Sigmoid colon (tissue), 4 donors: ENCODE measurements at regions not wholly inside any gene's neighbourhood (a gene's known extent, or its start where the extent isn't known, plus 50 kb on each side); places are given as distances from the start of the nearest gene placed in this dataset.

Source experiments
- CTCF ChIP-seq, 4 experiments: fragments of 450-650 bp in 3 of 4; fragments of 200-600 bp in 1 of 4; IDR thresholded peaks; one replicate each; pipeline ENCODE4 v1.5.1; 2016 to 2019; ENCODE audit warnings: antibody characterized with exemption in 4 of 4, mild to moderate bottlenecking in 3 of 4, moderate library complexity in 2 of 4
- EP300 ChIP-seq, 4 donors: sonication (generic); formaldehyde crosslinking; IDR thresholded peaks; one replicate each; pipeline ENCODE4 v1.6.1; 2017; ENCODE audit warnings: antibody characterized with exemption in 4 of 4
- POLR2A ChIP-seq, 2 donors: fragments of 450-650 bp; IDR thresholded peaks; one replicate each; pipeline ENCODE4 v1.6.1; 2016; ENCODE audit warnings: antibody characterized with exemption in 2 of 2, mild to moderate bottlenecking in 2 of 2, moderate library complexity in 2 of 2
- POLR2AphosphoS5 ChIP-seq, 4 donors: sonication (generic); formaldehyde crosslinking; IDR thresholded peaks; one replicate each; pipeline ENCODE4 v1.6.1; 2017; ENCODE audit warnings: antibody characterized with exemption in 4 of 4

DNA sequence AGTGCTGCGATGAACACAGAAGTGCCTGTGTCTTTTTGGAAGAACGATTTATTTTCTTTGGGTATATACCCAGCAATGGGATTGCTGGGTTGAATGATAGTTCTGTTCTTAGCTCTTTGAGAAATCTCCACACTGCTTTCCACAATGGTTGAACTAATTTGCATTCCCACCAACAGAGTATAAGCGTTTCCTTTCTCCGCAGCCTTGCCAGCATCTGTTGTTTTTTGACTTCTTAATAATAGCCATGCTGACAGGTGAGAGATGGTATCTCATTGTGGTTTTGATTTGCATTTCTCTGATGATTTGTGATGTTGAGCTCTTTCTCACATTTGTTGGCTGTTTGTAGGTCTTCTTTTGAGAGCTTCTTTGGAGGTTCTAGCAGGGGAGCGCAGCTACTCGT lies 134.6 kb downstream of the TENT4A start:
- TF ChIP-seq CTCF (IDR thresholded peaks at IDR 0.05): no peak
- no peak for TF ChIP-seq EP300 (IDR thresholded peaks at IDR 0.05)
- no peak for TF ChIP-seq POLR2A (IDR thresholded peaks at IDR 0.05)
- TF ChIP-seq POLR2AphosphoS5 (IDR thresholded peaks at IDR 0.05): no peak
